ENCODE measurements at regions not wholly inside any gene's neighbourhood (a gene's known extent, or its start where the extent isn't known, plus 50 kb on each side); places are given as distances from the start of the nearest gene placed in this dataset.

- TF ChIP-seq CTCF (IDR thresholded peaks at IDR 0.05) (no peak), POLR2A (IDR thresholded peaks at IDR 0.05) (no peak)
These were observed 381.9 kb upstream of the CCL2 start for GRCh38 chr17:33873201-33873617.

Measured in heart left ventricle (tissue), 13 donors.